PC-9 (cell line): ENCODE measurements at regions not wholly inside any gene's neighbourhood (a gene's known extent, or its start where the extent isn't known, plus 50 kb on each side); places are given as distances from the start of the nearest gene placed in this dataset.

Experiments
- BruUV-seq: library from RNA; stranded (reverse); fragments of 400-500 nt; replicated peaks from 2 replicates; lab custom pipeline; 2021; lab: Mats Ljungman, UMichigan
- CTCF ChIA-PET: fragments of 300-600 bp; sonication (Branson Sonifier 250); formaldehyde crosslinking; loops from one replicate; lab custom pipeline; 2022; ENCODE audit warnings: antibody characterized with exemption; lab: Charles Lee
- POLR2A ChIA-PET: fragments of 300-600 bp; sonication (Branson Sonifier 250); formaldehyde crosslinking; loops from one replicate; lab custom pipeline; 2022; ENCODE audit warnings: antibody characterized with exemption; ENCODE audit not compliant: unreplicated experiment; lab: Charles Lee
- DNase-seq, 2 experiments: peaks; one replicate each; pipeline versions ENCODE4 v3.0.0 to v3.0.0-alpha.2; 2015 to 2022; ENCODE audit warnings: mixed read lengths in 1 of 2
- H2AFZ ChIP-seq: fragments of 200-600 bp; sonication (generic); 2 replicates; pipeline ENCODE4 v1.8.1; 2017; ENCODE audit warnings: antibody characterized with exemption
- H3F3A ChIP-seq: fragments of 200-600 bp; sonication (generic); 2 replicates; pipeline ENCODE4 v1.8.1; 2017; ENCODE audit warnings: antibody characterized with exemption, mild to moderate bottlenecking, low read depth; ENCODE audit not compliant: insufficient read depth
- H3K27ac ChIP-seq: fragments of 200-600 bp; sonication (generic); 2 replicates; pipeline ENCODE4 v1.6.1; 2016; ENCODE audit warnings: mixed run types
- H3K27me3 ChIP-seq: fragments of 200-600 bp; sonication (generic); 2 replicates; pipeline ENCODE4 v1.6.1; 2016; ENCODE audit warnings: low read depth, mixed run types; ENCODE audit not compliant: insufficient read depth
- H3K36me3 ChIP-seq: fragments of 200-600 bp; sonication (generic); 2 replicates; pipeline ENCODE4 v1.6.1; 2016; ENCODE audit warnings: low read depth, mixed run types
- H3K4me1 ChIP-seq: fragments of 200-600 bp; sonication (generic); replicated peaks from 2 replicates; pipeline ENCODE4 v1.6.1; 2016; ENCODE audit warnings: mixed run types; ENCODE audit not compliant: insufficient read depth
- H3K4me2 ChIP-seq: fragments of 200-600 bp; sonication (generic); 2 replicates; pipeline ENCODE4 v1.6.1; 2017; ENCODE audit warnings: mixed run types
- H3K4me3 ChIP-seq: fragments of 200-600 bp; sonication (generic); 2 replicates; pipeline ENCODE4 v1.6.1; 2016; ENCODE audit warnings: mixed run types
- H3K79me2 ChIP-seq: fragments of 200-600 bp; sonication (generic); 2 replicates; pipeline ENCODE4 v1.6.1; 2017; ENCODE audit warnings: low read depth, mixed run types
- H3K9me2 ChIP-seq: fragments of 200-600 bp; sonication (generic); 2 replicates; pipeline ENCODE4 v1.8.1; 2017; ENCODE audit warnings: mild to moderate bottlenecking; ENCODE audit not compliant: insufficient read depth
- H3K9me3 ChIP-seq: fragments of 200-600 bp; sonication (generic); 2 replicates; pipeline ENCODE4 v1.8.1; 2016; ENCODE audit warnings: low read depth; ENCODE audit not compliant: insufficient read depth
- H4K20me1 ChIP-seq: fragments of 200-600 bp; sonication (generic); 2 replicates; pipeline ENCODE4 v1.8.1; 2017; ENCODE audit not compliant: insufficient read depth
- CTCF ChIP-seq: fragments of 200-600 bp; sonication (generic); conservative IDR thresholded peaks from 2 replicates; pipeline ENCODE4 v1.6.1; 2017; ENCODE audit warnings: mixed run types, antibody characterized with exemption, mild to moderate bottlenecking, moderate library complexity
- EZH2 ChIP-seq: fragments of 200-600 bp; sonication (generic); IDR thresholded peaks from 2 replicates; pipeline ENCODE4 v1.8.0; 2017; ENCODE audit warnings: antibody characterized with exemption, low read depth
- intact Hi-C: fragments of 100-400 bp; cut with micrococcal nuclease; formaldehyde crosslinking; loops from one replicate; pipeline ENCODE4 v1.10.0; 2022; ENCODE audit not compliant: unreplicated experiment

- intact Hi-C loops, result no loop called here
- Histone ChIP-seq H3K36me3 (no peaks in the 10 kb centered on the region), H2AFZ (no peak overlapping the region), H3K79me2 (no peaks in the 10 kb centered on the region), H4K20me1 (no peaks in the 10 kb centered on the region), H3K9me2 (no peaks in the 10 kb centered on the region), H3K27ac (no peak overlapping the region), H3F3A (no peaks in the 10 kb centered on the region), H3K4me1 (no peaks in the 10 kb centered on the region), H3K9me3 (no peaks in the 10 kb centered on the region), H3K27me3 (peaks cover 60% of the 10 kb centered on the region), H3K4me2 (no peak overlapping the region), H3K4me3 (no peak overlapping the region)
- POLR2A ChIA-PET, result no interaction called here
- DNase-seq, result peak in 1 of 2 experiments; percentile 39
- CTCF ChIA-PET, result no interaction called here
- TF ChIP-seq EZH2 (no peak), CTCF (no peak)
- BruUV-seq, result no TSS peak
Measured at GRCh38 chr1:18535391-18536210, 54.9 kb downstream of the KLHDC7A start.

GRCh38 chr1:18536356-18536755 is 55.6 kb downstream of the KLHDC7A start:
- no peaks in the 10 kb centered on the region for H3K36me3 ChIP-seq
- H3K9me2 ChIP-seq, result no peaks in the 10 kb centered on the region
- no peaks in the 10 kb centered on the region for H3K79me2 ChIP-seq
- H3K27me3 ChIP-seq, result peaks cover 65% of the 10 kb centered on the region
- H2AFZ ChIP-seq, result no peak overlapping the region
- no peak overlapping the region for H3K4me2 ChIP-seq
- no peaks in the 10 kb centered on the region for H3K9me3 ChIP-seq
- CTCF ChIA-PET, result interaction anchor here (0.5 kb wide), 1 partner anchor 1586 kb away, joined by 3 read pairs; no protein-coding TSS in a partner anchor
- no peak for DNase-seq
- no peaks in the 10 kb centered on the region for H4K20me1 ChIP-seq
- no peaks in the 10 kb centered on the region for H3K4me1 ChIP-seq
- no peak overlapping the region for H3K4me3 ChIP-seq
- no peak overlapping the region for H3K27ac ChIP-seq
- POLR2A ChIA-PET, result no interaction called here
- no peaks in the 10 kb centered on the region for H3F3A ChIP-seq
- no TSS peak for BruUV-seq
- TF ChIP-seq EZH2, result no peak
- TF ChIP-seq CTCF, result no peak
- intact Hi-C loops, result no loop called here

GRCh38 chr1:18536915-18537314 is 56.2 kb downstream of the KLHDC7A start:
- TF ChIP-seq CTCF (no peak), EZH2 (no peak)
- H3K79me2 ChIP-seq, result no peaks in the 10 kb centered on the region
- BruUV-seq, result no TSS peak
- no peak overlapping the region for H3K27ac ChIP-seq
- ChIA-PET POLR2A (no interaction called here), CTCF (no interaction called here)
- no peaks in the 10 kb centered on the region for H3K36me3 ChIP-seq
- H3K4me2 ChIP-seq, result no peak overlapping the region
- no peaks in the 10 kb centered on the region for H3K9me3 ChIP-seq
- intact Hi-C loops, result no loop called here
- no peaks in the 10 kb centered on the region for H4K20me1 ChIP-seq
- H3K4me3 ChIP-seq, result no peak overlapping the region
- H3K27me3 ChIP-seq, result peaks cover 71% of the 10 kb centered on the region
- no peaks in the 10 kb centered on the region for H3K9me2 ChIP-seq
- no peak overlapping the region for H2AFZ ChIP-seq
- H3F3A ChIP-seq, result no peaks in the 10 kb centered on the region
- no peaks in the 10 kb centered on the region for H3K4me1 ChIP-seq
- DNase-seq, result no peak
